ENCODE measurements at regions not wholly inside any gene's neighbourhood (a gene's known extent, or its start where the extent isn't known, plus 50 kb on each side); places are given as distances from the start of the nearest gene placed in this dataset.

GRCh38 chr14:98466807-98467206, 805.2 kb downstream of the BCL11B start:
- no peak for TF ChIP-seq REST (IDR thresholded peaks at IDR 0.05; ENCODE audit: borderline replicate concordance)
- no peak for TF ChIP-seq EP300 (conservative IDR thresholded peaks at IDR 0.05; ENCODE audit: poor library complexity, severe bottlenecking)
- TF ChIP-seq SMC3 (conservative IDR thresholded peaks at IDR 0.05; ENCODE audit: poor library complexity) = no peak
- TF ChIP-seq CTCF (IDR thresholded peaks at IDR 0.05; ENCODE audit: poor library complexity, severe bottlenecking) = no peak
- TF ChIP-seq EZH2 (IDR thresholded peaks at IDR 0.05; ENCODE audit: borderline replicate concordance, insufficient read depth, low read length, poor library complexity, severe bottlenecking) = no peak
- no peak for TF ChIP-seq MXI1 (conservative IDR thresholded peaks at IDR 0.05; ENCODE audit: poor library complexity, severe bottlenecking)
- no peak for TF ChIP-seq TAF1 (IDR thresholded peaks at IDR 0.05; ENCODE audit: low read depth)
- no peak for TF ChIP-seq POLR2AphosphoS5 (IDR thresholded peaks at IDR 0.05)
- TF ChIP-seq RAD21 (conservative IDR thresholded peaks at IDR 0.05) = no peak
- Histone ChIP-seq H3K4me2 (ENCODE audit: low read length) (no peak overlapping the region), H3K36me3 (ENCODE audit: insufficient read depth, low read length) (no peaks in the 10 kb centered on the region), H3K9me2 (ENCODE audit: insufficient read depth, low read length) (no peaks in the 10 kb centered on the region), H3K9ac (ENCODE audit: low read length) (no peak overlapping the region), H3K27ac (ENCODE audit: low read length) (no peak overlapping the region), H3K79me2 (replicated peaks; ENCODE audit: insufficient read depth, low read length) (no peaks in the 10 kb centered on the region), H2AFZ (ENCODE audit: low read depth, low read length) (no peak overlapping the region), H3K9me3 (ENCODE audit: low read length) (no peaks in the 10 kb centered on the region), H4K20me1 (ENCODE audit: insufficient read depth) (no peaks in the 10 kb centered on the region), H3K4me3 (ENCODE audit: low read length) (no peak overlapping the region), H3F3A (ENCODE audit: insufficient read depth, low read length, poor library complexity, severe bottlenecking) (no peaks in the 10 kb centered on the region), H3K27me3 (ENCODE audit: insufficient read depth, low read depth, low read length) (no peaks in the 10 kb centered on the region)

GRCh38 chr14:98470663-98471062, 801.3 kb downstream of the BCL11B start:
- no peaks in the 10 kb centered on the region for H3K79me2 ChIP-seq (replicated peaks; ENCODE audit: insufficient read depth, low read length)
- H4K20me1 ChIP-seq (ENCODE audit: insufficient read depth) = no peaks in the 10 kb centered on the region
- H3K4me3 ChIP-seq (ENCODE audit: low read length) = no peak overlapping the region
- H3K9me3 ChIP-seq (ENCODE audit: low read length) = no peaks in the 10 kb centered on the region
- TF ChIP-seq EZH2 (IDR thresholded peaks at IDR 0.05; ENCODE audit: borderline replicate concordance, insufficient read depth, low read length, poor library complexity, severe bottlenecking) (no peak), REST (IDR thresholded peaks at IDR 0.05; ENCODE audit: borderline replicate concordance) (no peak), CTCF (IDR thresholded peaks at IDR 0.05; ENCODE audit: poor library complexity, severe bottlenecking) (no peak), POLR2AphosphoS5 (IDR thresholded peaks at IDR 0.05) (no peak), RAD21 (conservative IDR thresholded peaks at IDR 0.05) (no peak), SMC3 (conservative IDR thresholded peaks at IDR 0.05; ENCODE audit: poor library complexity) (no peak), EP300 (conservative IDR thresholded peaks at IDR 0.05; ENCODE audit: poor library complexity, severe bottlenecking) (no peak), TAF1 (IDR thresholded peaks at IDR 0.05; ENCODE audit: low read depth) (no peak), MXI1 (conservative IDR thresholded peaks at IDR 0.05; ENCODE audit: poor library complexity, severe bottlenecking) (no peak)
- H3K9me2 ChIP-seq (ENCODE audit: insufficient read depth, low read length) = no peaks in the 10 kb centered on the region
- H3K9ac ChIP-seq (ENCODE audit: low read length) = no peak overlapping the region
- H3K36me3 ChIP-seq (ENCODE audit: insufficient read depth, low read length) = no peaks in the 10 kb centered on the region
- no peak overlapping the region for H3K27ac ChIP-seq (ENCODE audit: low read length)
- H2AFZ ChIP-seq (ENCODE audit: low read depth, low read length) = no peak overlapping the region
- no peaks in the 10 kb centered on the region for H3K27me3 ChIP-seq (ENCODE audit: insufficient read depth, low read depth, low read length)
- H3K4me2 ChIP-seq (ENCODE audit: low read length) = no peak overlapping the region
- H3F3A ChIP-seq (ENCODE audit: insufficient read depth, low read length, poor library complexity, severe bottlenecking) = no peaks in the 10 kb centered on the region

All from neural cell (in vitro differentiated cells).